Endothelial cell of umbilical vein (primary cell): ENCODE measurements at regions not wholly inside any gene's neighbourhood (a gene's known extent, or its start where the extent isn't known, plus 50 kb on each side); places are given as distances from the start of the nearest gene placed in this dataset.

Experiments used
- CTCF ChIP-seq, 2 donors: IDR thresholded peaks; 1 replicate in 1 of 2; 2 replicates in 1 of 2; pipeline ENCODE4 v1.5.1; 2011; ENCODE audit warnings: low read length in 2 of 2, mild to moderate bottlenecking in 2 of 2, moderate library complexity in 2 of 2, control low read depth in 1 of 2, inconsistent platforms in 1 of 2, low read depth in 1 of 2; ENCODE audit not compliant: insufficient read depth in 1 of 2; ENCODE audit errors: extremely low read depth in 1 of 2
- EZH2 ChIP-seq: IDR thresholded peaks from 2 replicates; pipeline ENCODE4 v1.6.1; 2012; ENCODE audit warnings: borderline replicate concordance, low read depth, mild to moderate bottlenecking, moderate library complexity, low read length, inconsistent platforms; ENCODE audit not compliant: severe bottlenecking
- MYC ChIP-seq: IDR thresholded peaks from one replicate; pipeline ENCODE4 v1.6.1; 2011; ENCODE audit warnings: mild to moderate bottlenecking, low read depth, low read length
- POLR2A ChIP-seq: IDR thresholded peaks from 2 replicates; pipeline ENCODE4 v1.6.1; 2012; ENCODE audit warnings: low read depth, mild to moderate bottlenecking, control low read depth, low read length
- POLR2AphosphoS5 ChIP-seq: IDR thresholded peaks from 2 replicates; pipeline ENCODE4 v1.6.1; 2012; ENCODE audit warnings: low read depth, mild to moderate bottlenecking, control low read depth, low read length, moderate library complexity; ENCODE audit not compliant: insufficient read depth

- TF ChIP-seq POLR2A = no peak
- TF ChIP-seq POLR2AphosphoS5 = no peak
- no peak for TF ChIP-seq CTCF (IDR thresholded peaks at IDR 0.05; ENCODE audit: extremely low read depth in 1 of 2, insufficient read depth in 1 of 2, low read depth in 1 of 2, low read length in 2 of 2)
- no peak for TF ChIP-seq EZH2
- TF ChIP-seq MYC = no peak
These were observed 73.4 kb upstream of the NR4A3 start for GRCh38 chr9:99748266-99748665.
